NOMO-1 treated with dmso at 0.1 percent for 144 hours (cell line): ENCODE measurements at regions not wholly inside any gene's neighbourhood (a gene's known extent, or its start where the extent isn't known, plus 50 kb on each side); places are given as distances from the start of the nearest gene placed in this dataset.

Experiments used
- DNase-seq: peaks from one replicate; lab custom pipeline; 2025; ENCODE audit not compliant: unreplicated experiment; lab: John Stamatoyannopoulos, UW

- peak; percentile 7 for DNase-seq
Observed at GRCh38 chr3:102078854-102079808, 229.8 kb downstream of the NFKBIZ start.

DNA sequence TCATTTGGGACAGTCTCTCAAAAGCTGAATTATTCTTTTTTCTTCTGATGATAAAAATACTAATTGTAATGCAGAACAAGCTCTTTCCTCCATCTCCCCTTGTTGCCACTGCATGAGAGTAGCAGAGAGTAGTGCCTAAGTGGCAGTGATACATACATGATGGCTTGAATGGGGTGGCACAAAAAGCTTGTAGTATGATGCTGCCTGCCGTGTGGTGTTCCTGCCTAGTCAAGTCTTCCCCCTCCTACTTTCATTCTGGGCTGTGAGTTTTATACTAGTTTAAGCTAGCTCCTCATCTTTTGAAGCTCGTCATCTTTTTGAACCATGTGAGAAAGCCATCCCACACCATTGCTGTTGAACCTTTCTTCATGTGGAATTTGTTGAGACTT lies 230.5 kb downstream of the NFKBIZ start:
- DNase-seq, result no peak

- DNase-seq, result no peak
Observed at GRCh38 chr3:102081572-102082289, 232.4 kb downstream of the NFKBIZ start.

- DNase-seq, result no peak
Observed at GRCh38 chr3:102083473-102083872, 234.2 kb downstream of the NFKBIZ start.

DNA sequence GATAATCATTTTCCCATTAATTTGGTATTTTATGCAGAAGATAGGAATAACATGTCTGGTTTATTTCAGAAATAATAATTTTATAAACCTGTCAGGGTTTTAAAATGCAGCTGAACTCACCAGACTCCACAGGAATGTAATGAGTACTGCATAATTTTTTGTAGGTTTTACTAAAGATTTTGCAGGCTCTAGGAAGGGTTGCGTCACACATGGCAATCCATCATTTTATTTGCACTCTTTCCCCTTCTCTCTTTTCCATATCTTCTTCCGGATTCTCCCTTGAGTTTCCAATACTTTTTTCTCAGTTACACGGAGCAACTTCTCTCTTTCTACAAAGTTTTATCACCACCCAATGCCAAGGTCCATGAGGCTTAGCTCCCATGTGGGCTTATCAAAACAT lies 234.7 kb downstream of the NFKBIZ start:
- no peak for DNase-seq

DNA sequence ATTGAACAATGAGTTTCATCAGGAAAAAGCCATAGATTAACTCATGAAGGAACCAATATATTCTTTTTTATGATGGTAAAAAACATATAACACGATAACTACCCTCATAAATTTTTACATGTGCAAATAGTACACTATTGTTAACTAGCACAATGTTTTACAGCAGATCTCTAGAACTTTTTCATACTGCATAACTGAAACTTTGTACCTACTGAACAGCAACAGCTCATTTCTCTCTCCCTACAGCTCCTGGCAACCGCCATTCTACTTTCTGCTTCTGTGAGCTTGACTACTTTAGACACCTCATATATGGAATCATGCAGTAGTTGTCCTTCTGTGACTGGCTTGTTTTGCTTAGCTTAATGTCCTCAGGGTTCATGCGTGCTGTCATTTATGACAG lies 235.4 kb downstream of the NFKBIZ start:
- no peak for DNase-seq

GRCh38 chr3:102085431-102086176 lies 236.3 kb downstream of the NFKBIZ start:
- DNase-seq, result no peak

- no peak for DNase-seq
Observed at GRCh38 chr3:102087236-102087635, 237.9 kb downstream of the NFKBIZ start.

DNA sequence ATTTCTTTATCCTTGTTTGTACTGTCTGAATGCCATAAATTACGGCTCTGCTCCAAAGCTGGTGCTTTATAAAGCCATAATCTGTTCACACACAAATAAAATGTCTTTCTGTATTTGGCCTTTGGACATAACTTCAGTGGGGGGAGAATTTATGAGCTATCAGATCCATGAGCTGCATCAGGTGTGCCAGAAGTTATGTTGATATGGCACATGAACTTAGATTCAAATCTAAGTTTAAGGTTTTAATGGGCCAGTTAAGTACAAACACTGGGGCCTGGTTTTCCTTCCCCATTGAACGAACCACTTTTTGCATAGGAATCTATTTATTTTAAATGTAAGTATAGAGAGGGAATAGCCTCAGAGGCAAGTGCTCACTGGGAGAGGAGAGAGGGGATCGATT lies 239.9 kb downstream of the NFKBIZ start:
- DNase-seq, result no peak

GRCh38 chr3:102089904-102090720 lies 240.8 kb downstream of the NFKBIZ start:
- DNase-seq, result no peak

DNA sequence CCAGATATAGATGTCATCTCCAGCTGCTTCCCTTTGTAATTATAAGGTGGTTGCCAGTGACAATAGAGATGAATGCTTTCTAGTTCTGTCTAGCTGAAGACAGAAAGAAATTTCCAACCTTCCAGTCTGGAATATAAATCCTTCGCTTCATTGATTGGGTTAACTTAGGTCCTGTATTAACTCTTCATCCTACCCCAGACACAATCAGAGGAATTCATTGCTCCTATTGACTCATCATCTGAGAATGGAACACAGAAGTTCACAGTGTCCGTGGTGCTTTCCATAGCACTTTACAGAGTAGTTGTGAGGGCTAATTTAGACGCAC lies 241.4 kb downstream of the NFKBIZ start:
- no peak for DNase-seq

DNA sequence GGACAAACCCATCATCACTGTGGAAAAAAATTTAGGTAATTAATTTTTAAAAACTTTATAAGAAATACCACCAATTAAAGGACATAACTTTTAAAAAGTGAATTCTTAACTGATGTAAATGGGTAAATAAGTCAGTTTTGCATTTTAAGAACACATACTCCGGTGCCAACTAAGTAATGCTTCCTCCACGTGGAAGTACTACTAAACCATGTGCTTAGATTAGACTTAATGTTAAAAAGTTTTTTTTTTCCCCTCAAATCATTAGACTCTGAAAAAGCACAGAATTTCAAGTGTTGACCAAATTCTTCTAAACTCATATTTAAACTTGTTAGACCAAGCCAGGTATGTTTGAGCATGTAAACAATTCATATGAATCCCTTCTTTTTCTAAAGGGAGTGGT lies 242.0 kb downstream of the NFKBIZ start:
- DNase-seq, result no peak

GRCh38 chr3:102092617-102093466 lies 243.5 kb downstream of the NFKBIZ start:
- no peak for DNase-seq

DNA sequence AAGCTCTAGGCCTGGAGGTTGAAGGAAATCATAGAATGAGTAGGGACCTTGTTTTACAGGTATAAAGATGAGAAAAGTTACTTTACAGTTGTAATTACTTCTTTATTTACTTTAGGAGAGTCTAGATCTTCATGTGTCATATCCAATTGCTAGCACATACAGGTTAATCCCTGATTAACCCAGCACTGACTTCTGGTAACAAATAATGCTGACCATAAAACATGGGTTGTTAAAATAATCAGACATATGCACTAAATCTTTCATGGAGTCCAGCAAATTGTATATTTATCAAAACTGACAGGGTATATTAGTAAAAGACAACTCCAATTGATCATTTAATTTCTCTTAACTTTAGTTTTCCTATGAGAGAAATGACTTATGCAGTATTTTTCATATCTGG lies 245.2 kb downstream of the NFKBIZ start:
- no peak for DNase-seq

- no peak for DNase-seq
Observed at GRCh38 chr3:102095383-102095782, 246.1 kb downstream of the NFKBIZ start.

GRCh38 chr3:102096066-102096465 lies 246.8 kb downstream of the NFKBIZ start:
- DNase-seq, result no peak

DNA sequence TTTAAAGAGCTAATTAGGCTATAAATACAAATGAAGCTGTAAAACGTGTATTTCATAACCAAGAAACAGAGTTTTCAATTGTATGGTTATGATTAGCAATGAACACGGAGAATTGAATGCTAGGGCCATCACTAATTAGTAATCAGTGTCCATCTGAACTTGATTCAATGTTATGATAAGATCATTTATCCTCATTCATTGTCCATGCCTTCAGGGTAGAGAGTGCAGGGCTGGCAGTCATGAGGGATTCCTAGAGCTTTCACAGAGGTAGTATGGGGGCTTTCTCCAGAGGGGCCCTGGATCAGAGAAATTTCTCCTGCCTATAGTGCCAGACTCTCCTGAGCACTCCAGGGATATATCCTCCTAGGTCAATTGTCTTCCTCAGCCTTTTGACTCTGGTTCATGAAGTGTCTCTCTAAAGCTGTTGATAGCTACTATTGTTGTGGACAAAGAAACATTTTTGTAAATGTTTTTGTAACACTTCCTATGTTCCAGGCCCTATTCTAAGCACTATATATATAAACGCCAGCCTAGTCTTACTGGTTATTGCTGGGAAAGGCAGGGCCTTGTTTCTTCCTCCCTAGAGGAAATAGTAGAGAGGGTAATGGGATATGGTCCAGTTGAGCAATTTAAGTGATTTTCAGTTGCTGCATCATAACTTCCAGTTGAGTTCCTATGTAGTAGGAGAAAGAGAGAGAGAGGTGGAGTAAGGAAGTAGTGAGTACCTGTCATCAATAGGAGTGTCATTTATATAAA lies 249.0 kb downstream of the NFKBIZ start:
- DNase-seq, result no peak

DNA sequence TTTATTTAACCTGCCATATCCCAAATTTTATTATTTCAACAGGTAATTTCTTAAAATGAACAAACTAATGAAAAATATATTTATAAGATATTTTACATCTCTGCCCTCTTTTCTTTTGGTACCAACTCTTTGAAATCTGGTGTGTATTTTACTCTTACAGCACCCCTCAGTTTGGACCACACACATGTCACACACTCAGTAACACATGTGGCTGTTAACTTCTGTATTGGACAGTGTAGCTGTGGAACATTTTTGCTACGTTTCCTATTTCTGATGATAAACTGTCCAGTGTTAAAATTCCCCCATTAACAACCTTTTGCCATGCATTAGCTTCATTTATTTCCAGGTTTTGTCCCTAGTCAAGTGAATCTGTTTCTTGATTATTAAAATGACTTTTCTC lies 250.6 kb downstream of the NFKBIZ start:
- no peak for DNase-seq

- DNase-seq, result no peak
Observed at GRCh38 chr3:102102394-102102793, 253.1 kb downstream of the NFKBIZ start.
